HEK293 (cell line): ENCODE measurements at regions not wholly inside any gene's neighbourhood (a gene's known extent, or its start where the extent isn't known, plus 50 kb on each side); places are given as distances from the start of the nearest gene placed in this dataset.

Experiments used
- CTCF ChIA-PET: fragments of 350-600 bp; formaldehyde crosslinking; extraction: SDS; loops from one replicate; lab custom pipeline; 2021; ENCODE audit warnings: antibody characterized with exemption; lab: Yijun Ruan, JAX
- POLR2A ChIA-PET: fragments of 300-600 bp; formaldehyde crosslinking; extraction: SDS; loops from one replicate; lab custom pipeline; 2020; ENCODE audit warnings: antibody characterized with exemption, inconsistent platforms; lab: Yijun Ruan, JAX
- H3K27ac ChIP-seq: fragments of 200-500 bp; sonication (Bioruptor generic); 2 replicates; pipeline ENCODE4 v1.5.1; 2014; ENCODE audit warnings: low read depth, low read length, control low read depth, inconsistent platforms; ENCODE audit errors: extremely low read depth
- H3K36me3 ChIP-seq, 2 experiments: fragments of 200-500 bp in 1 of 2; sonication (Bioruptor generic) in 1 of 2; 1 replicate in 1 of 2; 2 replicates in 1 of 2; pipeline ENCODE4 v1.5.1; 2014 to 2017; ENCODE audit warnings: inconsistent platforms in 2 of 2, low read length in 2 of 2; ENCODE audit not compliant: control insufficient read depth in 2 of 2, insufficient read depth in 1 of 2
- H3K4me1 ChIP-seq: fragments of 200-500 bp; sonication (Bioruptor generic); 2 replicates; pipeline ENCODE4 v1.5.1; 2014; ENCODE audit warnings: mild to moderate bottlenecking, low read length, inconsistent platforms; ENCODE audit not compliant: control insufficient read depth, insufficient read depth
- H3K4me3 ChIP-seq: 2 replicates; pipeline ENCODE4 v1.5.1; 2011; ENCODE audit warnings: low read depth, mild to moderate bottlenecking, control low read depth, low read length, moderate library complexity
- H3K9me3 ChIP-seq: fragments of 200-500 bp; sonication (Bioruptor generic); 2 replicates; pipeline ENCODE4 v1.5.1; 2014; ENCODE audit warnings: low read depth, low read length, inconsistent platforms; ENCODE audit not compliant: control insufficient read depth, insufficient read depth
- HOXC10 ChIP-seq: sonication (generic); formaldehyde crosslinking; IDR thresholded peaks from 2 replicates; pipeline ENCODE4 v1.8.1; 2023; ENCODE audit warnings: mild to moderate bottlenecking, missing genetic modification reagents
- KLF8 ChIP-seq: fragments of 450-650 bp; formaldehyde crosslinking; IDR thresholded peaks from 2 replicates; pipeline ENCODE4 v1.5.1; 2016; ENCODE audit warnings: missing biosample characterization, missing genetic modification characterization
- SP2 ChIP-seq: fragments of 450-650 bp; formaldehyde crosslinking; IDR thresholded peaks from 2 replicates; pipeline ENCODE4 v1.5.1; 2016; ENCODE audit warnings: missing biosample characterization, missing genetic modification characterization
- ZBTB21 ChIP-seq: fragments of 450-650 bp; formaldehyde crosslinking; IDR thresholded peaks from 2 replicates; pipeline ENCODE4 v1.5.1; 2017; ENCODE audit warnings: missing biosample characterization, missing genetic modification characterization
- ZNF121 ChIP-seq: fragments of 450-650 bp; formaldehyde crosslinking; IDR thresholded peaks from 2 replicates; pipeline ENCODE4 v1.5.1; 2016; ENCODE audit warnings: missing biosample characterization, missing genetic modification characterization
- ZNF133 ChIP-seq: fragments of 450-650 bp; formaldehyde crosslinking; IDR thresholded peaks from 2 replicates; pipeline ENCODE4 v1.5.1; 2016; ENCODE audit warnings: missing biosample characterization, missing genetic modification characterization
- ZNF174 ChIP-seq: fragments of 450-650 bp; formaldehyde crosslinking; IDR thresholded peaks from 2 replicates; pipeline ENCODE4 v1.5.0; 2017; ENCODE audit warnings: missing biosample characterization, mild to moderate bottlenecking, missing genetic modification characterization
- ZNF184 ChIP-seq: fragments of 450-650 bp; IDR thresholded peaks from 2 replicates; pipeline ENCODE4 v1.5.1; 2018; ENCODE audit warnings: missing biosample characterization, mild to moderate bottlenecking, missing genetic modification characterization
- ZNF221 ChIP-seq: fragments of 450-650 bp; formaldehyde crosslinking; IDR thresholded peaks from 2 replicates; pipeline ENCODE4 v1.5.1; 2017; ENCODE audit warnings: missing biosample characterization, missing genetic modification characterization, borderline replicate concordance
- ZNF416 ChIP-seq: fragments of 450-650 bp; formaldehyde crosslinking; IDR thresholded peaks from 2 replicates; pipeline ENCODE4 v1.5.1; 2016; ENCODE audit warnings: missing biosample characterization, missing genetic modification characterization
- ZNF529 ChIP-seq: fragments of 450-650 bp; formaldehyde crosslinking; IDR thresholded peaks from 2 replicates; pipeline ENCODE4 v1.5.1; 2017; ENCODE audit warnings: missing genetic modification characterization, missing biosample characterization; ENCODE audit not compliant: insufficient replicate concordance
- ZNF560 ChIP-seq: fragments of 450-650 bp; formaldehyde crosslinking; IDR thresholded peaks from 2 replicates; pipeline ENCODE4 v1.5.1; 2017; ENCODE audit warnings: missing biosample characterization, missing genetic modification characterization, borderline replicate concordance
- ZNF660 ChIP-seq: fragments of 450-650 bp; IDR thresholded peaks from 2 replicates; pipeline ENCODE4 v1.5.1; 2018; ENCODE audit warnings: missing biosample characterization, mild to moderate bottlenecking, missing genetic modification characterization
- ZNF747 ChIP-seq: fragments of 450-650 bp; formaldehyde crosslinking; IDR thresholded peaks from 2 replicates; pipeline ENCODE4 v1.5.1; 2016; ENCODE audit warnings: missing biosample characterization, missing genetic modification characterization
- TF ChIP-seq, protein P1 (sequence below): fragments of 450-650 bp; IDR thresholded peaks from 2 replicates; pipeline ENCODE4 v1.5.1; 2018; ENCODE audit warnings: missing biosample characterization, mild to moderate bottlenecking, missing genetic modification characterization
- TF ChIP-seq, protein P2 (sequence below): IDR thresholded peaks from 2 replicates; pipeline ENCODE4 v1.6.1; 2011; ENCODE audit warnings: mild to moderate bottlenecking, low read depth, low read length, borderline replicate concordance
- TF ChIP-seq, protein P3 (sequence below): fragments of 450-650 bp; formaldehyde crosslinking; IDR thresholded peaks from 2 replicates; pipeline ENCODE4; 2016; ENCODE audit warnings: missing biosample characterization, missing genetic modification characterization
- TF ChIP-seq, protein P4 (sequence below): fragments of 450-650 bp; formaldehyde crosslinking; IDR thresholded peaks from 2 replicates; pipeline ENCODE4 v1.5.1; 2016; ENCODE audit warnings: missing biosample characterization, missing genetic modification characterization
- TF ChIP-seq, protein P5 (sequence below): fragments of 450-650 bp; formaldehyde crosslinking; IDR thresholded peaks from 2 replicates; pipeline ENCODE4 v1.5.1; 2016; ENCODE audit warnings: missing biosample characterization, missing genetic modification characterization
- TF ChIP-seq, protein P6 (sequence below): fragments of 450-650 bp; formaldehyde crosslinking; IDR thresholded peaks from 2 replicates; pipeline ENCODE4 v1.5.1; 2017; ENCODE audit warnings: missing biosample characterization, missing genetic modification characterization
- TF ChIP-seq, protein P7 (sequence below): fragments of 450-650 bp; formaldehyde crosslinking; IDR thresholded peaks from 2 replicates; pipeline ENCODE4 v1.5.1; 2016; ENCODE audit warnings: missing biosample characterization, missing genetic modification characterization
- TF ChIP-seq, protein P8 (sequence below): fragments of 450-650 bp; formaldehyde crosslinking; conservative IDR thresholded peaks from 2 replicates; pipeline ENCODE4 v1.5.1; 2016; ENCODE audit warnings: low read depth, missing biosample characterization, missing genetic modification characterization

DNA sequence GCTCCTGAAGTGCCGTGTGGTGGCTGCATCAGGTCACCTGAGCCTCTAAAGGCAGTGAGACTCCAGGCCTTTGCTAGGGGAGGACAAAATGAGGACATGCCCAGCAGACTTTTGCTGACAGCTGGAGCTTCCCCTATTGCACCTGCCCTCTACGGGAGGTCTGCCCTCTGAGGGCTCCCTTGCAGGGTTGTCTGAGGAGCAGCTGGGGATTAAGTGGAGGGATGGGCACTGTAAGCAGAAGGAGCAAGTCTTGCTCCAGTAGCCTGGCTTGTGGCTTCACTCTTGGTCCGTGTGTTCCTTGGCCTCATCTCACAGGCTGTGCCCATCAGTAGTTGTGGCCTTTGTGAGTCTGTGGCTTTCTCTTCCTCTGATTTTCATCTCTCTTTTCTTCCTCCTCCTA is 66.9 kb upstream of the NRXN3 start:
- TF ChIP-seq ZNF529 (tag by site-specific recombination) (no peak), ZBTB21 (tag by site-specific recombination) (no peak), KLF8 (tag by site-specific recombination) (no peak), ZNF121 (tag by site-specific recombination) (no peak), ZNF184 (no peak), ZNF560 (tag by site-specific recombination) (no peak), ZNF660 (tag by site-specific recombination) (no peak), ZNF174 (tag by site-specific recombination) (no peak), HOXC10 (no peak), SP2 (tag by site-specific recombination) (no peak), ZNF133 (tag by site-specific recombination) (no peak), ZNF221 (tag by site-specific recombination) (no peak), ZNF416 (tag by site-specific recombination) (no peak)
- TF ChIP-seq, protein P1, sequence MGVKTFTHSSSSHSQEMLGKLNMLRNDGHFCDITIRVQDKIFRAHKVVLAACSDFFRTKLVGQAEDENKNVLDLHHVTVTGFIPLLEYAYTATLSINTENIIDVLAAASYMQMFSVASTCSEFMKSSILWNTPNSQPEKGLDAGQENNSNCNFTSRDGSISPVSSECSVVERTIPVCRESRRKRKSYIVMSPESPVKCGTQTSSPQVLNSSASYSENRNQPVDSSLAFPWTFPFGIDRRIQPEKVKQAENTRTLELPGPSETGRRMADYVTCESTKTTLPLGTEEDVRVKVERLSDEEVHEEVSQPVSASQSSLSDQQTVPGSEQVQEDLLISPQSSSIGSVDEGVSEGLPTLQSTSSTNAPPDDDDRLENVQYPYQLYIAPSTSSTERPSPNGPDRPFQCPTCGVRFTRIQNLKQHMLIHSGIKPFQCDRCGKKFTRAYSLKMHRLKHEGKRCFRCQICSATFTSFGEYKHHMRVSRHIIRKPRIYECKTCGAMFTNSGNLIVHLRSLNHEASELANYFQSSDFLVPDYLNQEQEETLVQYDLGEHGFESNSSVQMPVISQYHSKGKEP = no peak
- TF ChIP-seq, protein P2, sequence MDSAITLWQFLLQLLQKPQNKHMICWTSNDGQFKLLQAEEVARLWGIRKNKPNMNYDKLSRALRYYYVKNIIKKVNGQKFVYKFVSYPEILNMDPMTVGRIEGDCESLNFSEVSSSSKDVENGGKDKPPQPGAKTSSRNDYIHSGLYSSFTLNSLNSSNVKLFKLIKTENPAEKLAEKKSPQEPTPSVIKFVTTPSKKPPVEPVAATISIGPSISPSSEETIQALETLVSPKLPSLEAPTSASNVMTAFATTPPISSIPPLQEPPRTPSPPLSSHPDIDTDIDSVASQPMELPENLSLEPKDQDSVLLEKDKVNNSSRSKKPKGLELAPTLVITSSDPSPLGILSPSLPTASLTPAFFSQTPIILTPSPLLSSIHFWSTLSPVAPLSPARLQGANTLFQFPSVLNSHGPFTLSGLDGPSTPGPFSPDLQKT = no peak
- TF ChIP-seq, protein P3, sequence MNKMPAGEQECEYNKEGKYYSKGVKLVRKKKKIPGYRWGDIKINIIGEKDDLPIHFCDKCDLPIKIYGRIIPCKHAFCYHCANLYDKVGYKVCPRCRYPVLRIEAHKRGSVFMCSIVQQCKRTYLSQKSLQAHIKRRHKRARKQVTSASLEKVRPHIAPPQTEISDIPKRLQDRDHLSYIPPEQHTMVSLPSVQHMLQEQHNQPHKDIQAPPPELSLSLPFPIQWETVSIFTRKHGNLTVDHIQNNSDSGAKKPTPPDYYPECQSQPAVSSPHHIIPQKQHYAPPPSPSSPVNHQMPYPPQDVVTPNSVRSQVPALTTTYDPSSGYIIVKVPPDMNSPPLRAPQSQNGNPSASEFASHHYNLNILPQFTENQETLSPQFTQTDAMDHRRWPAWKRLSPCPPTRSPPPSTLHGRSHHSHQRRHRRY (tag by site-specific recombination) = no peak
- TF ChIP-seq, protein P4, sequence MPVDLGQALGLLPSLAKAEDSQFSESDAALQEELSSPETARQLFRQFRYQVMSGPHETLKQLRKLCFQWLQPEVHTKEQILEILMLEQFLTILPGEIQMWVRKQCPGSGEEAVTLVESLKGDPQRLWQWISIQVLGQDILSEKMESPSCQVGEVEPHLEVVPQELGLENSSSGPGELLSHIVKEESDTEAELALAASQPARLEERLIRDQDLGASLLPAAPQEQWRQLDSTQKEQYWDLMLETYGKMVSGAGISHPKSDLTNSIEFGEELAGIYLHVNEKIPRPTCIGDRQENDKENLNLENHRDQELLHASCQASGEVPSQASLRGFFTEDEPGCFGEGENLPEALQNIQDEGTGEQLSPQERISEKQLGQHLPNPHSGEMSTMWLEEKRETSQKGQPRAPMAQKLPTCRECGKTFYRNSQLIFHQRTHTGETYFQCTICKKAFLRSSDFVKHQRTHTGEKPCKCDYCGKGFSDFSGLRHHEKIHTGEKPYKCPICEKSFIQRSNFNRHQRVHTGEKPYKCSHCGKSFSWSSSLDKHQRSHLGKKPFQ (tag by site-specific recombination) = no peak
- TF ChIP-seq, protein P5, sequence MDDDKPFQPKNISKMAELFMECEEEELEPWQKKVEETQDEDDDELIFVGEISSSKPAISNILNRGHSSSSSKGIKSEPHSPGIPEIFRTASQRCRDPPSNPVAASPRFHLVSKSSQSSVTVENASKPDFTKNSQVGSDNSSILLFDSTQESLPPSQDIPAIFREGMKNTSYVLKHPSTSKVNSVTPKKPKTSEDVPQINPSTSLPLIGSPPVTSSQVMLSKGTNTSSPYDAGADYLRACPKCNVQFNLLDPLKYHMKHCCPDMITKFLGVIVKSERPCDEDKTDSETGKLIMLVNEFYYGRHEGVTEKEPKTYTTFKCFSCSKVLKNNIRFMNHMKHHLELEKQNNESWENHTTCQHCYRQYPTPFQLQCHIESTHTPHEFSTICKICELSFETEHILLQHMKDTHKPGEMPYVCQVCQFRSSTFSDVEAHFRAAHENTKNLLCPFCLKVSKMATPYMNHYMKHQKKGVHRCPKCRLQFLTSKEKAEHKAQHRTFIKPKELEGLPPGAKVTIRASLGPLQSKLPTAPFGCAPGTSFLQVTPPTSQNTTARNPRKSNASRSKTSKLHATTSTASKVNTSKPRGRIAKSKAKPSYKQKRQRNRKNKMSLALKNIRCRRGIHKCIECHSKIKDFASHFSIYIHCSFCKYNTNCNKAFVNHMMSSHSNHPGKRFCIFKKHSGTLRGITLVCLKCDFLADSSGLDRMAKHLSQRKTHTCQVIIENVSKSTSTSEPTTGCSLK (tag by site-specific recombination) = no peak
- POLR2A ChIA-PET = no interaction called here
- Histone ChIP-seq H3K36me3 (no peaks in the 10 kb centered on the region), H3K4me1 (no peaks in the 10 kb centered on the region), H3K27ac (no peak overlapping the region), H3K9me3 (no peaks in the 10 kb centered on the region), H3K4me3 (no peak overlapping the region)
- CTCF ChIA-PET = no interaction called here

DNA sequence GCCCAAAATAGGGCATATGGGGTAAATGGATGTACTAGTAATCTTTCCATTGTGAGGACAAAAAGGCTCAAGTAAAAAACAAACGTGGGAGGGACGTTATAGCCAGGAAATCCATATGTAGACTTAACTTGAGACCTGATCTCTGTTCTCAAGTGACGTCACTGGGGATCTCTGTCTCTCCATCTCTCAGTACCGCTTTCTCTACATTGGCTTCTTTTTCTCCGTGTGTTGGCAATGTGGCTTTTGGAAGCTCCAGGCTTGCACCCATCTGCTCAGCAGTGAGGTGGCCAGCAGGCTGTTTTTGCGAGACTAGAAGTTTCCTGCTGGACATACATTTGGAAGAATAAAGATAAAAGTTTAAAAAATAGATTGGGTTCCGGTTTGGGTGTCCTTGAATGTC is 66.0 kb upstream of the NRXN3 start:
- no peak overlapping the region for H3K4me3 ChIP-seq
- ChIA-PET CTCF (no interaction called here), POLR2A (no interaction called here)
- H3K27ac ChIP-seq = no peak overlapping the region
- H3K36me3 ChIP-seq = no peaks in the 10 kb centered on the region
- H3K9me3 ChIP-seq = no peaks in the 10 kb centered on the region
- no peaks in the 10 kb centered on the region for H3K4me1 ChIP-seq
- TF ChIP-seq ZNF747 (tag by site-specific recombination) (no peak), ZNF133 (tag by site-specific recombination) (no peak)
- TF ChIP-seq, protein P6, sequence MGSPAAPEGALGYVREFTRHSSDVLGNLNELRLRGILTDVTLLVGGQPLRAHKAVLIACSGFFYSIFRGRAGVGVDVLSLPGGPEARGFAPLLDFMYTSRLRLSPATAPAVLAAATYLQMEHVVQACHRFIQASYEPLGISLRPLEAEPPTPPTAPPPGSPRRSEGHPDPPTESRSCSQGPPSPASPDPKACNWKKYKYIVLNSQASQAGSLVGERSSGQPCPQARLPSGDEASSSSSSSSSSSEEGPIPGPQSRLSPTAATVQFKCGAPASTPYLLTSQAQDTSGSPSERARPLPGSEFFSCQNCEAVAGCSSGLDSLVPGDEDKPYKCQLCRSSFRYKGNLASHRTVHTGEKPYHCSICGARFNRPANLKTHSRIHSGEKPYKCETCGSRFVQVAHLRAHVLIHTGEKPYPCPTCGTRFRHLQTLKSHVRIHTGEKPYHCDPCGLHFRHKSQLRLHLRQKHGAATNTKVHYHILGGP = no peak
- TF ChIP-seq, protein P7, sequence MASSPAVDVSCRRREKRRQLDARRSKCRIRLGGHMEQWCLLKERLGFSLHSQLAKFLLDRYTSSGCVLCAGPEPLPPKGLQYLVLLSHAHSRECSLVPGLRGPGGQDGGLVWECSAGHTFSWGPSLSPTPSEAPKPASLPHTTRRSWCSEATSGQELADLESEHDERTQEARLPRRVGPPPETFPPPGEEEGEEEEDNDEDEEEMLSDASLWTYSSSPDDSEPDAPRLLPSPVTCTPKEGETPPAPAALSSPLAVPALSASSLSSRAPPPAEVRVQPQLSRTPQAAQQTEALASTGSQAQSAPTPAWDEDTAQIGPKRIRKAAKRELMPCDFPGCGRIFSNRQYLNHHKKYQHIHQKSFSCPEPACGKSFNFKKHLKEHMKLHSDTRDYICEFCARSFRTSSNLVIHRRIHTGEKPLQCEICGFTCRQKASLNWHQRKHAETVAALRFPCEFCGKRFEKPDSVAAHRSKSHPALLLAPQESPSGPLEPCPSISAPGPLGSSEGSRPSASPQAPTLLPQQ = no peak
- TF ChIP-seq, protein P8, sequence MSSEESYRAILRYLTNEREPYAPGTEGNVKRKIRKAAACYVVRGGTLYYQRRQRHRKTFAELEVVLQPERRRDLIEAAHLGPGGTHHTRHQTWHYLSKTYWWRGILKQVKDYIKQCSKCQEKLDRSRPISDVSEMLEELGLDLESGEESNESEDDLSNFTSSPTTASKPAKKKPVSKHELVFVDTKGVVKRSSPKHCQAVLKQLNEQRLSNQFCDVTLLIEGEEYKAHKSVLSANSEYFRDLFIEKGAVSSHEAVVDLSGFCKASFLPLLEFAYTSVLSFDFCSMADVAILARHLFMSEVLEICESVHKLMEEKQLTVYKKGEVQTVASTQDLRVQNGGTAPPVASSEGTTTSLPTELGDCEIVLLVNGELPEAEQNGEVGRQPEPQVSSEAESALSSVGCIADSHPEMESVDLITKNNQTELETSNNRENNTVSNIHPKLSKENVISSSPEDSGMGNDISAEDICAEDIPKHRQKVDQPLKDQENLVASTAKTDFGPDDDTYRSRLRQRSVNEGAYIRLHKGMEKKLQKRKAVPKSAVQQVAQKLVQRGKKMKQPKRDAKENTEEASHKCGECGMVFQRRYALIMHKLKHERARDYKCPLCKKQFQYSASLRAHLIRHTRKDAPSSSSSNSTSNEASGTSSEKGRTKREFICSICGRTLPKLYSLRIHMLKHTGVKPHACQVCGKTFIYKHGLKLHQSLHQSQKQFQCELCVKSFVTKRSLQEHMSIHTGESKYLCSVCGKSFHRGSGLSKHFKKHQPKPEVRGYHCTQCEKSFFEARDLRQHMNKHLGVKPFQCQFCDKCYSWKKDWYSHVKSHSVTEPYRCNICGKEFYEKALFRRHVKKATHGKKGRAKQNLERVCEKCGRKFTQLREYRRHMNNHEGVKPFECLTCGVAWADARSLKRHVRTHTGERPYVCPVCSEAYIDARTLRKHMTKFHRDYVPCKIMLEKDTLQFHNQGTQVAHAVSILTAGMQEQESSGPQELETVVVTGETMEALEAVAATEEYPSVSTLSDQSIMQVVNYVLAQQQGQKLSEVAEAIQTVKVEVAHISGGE (tag by site-specific recombination) = no peak
